ENCODE measurements at regions not wholly inside any gene's neighbourhood (a gene's known extent, or its start where the extent isn't known, plus 50 kb on each side); places are given as distances from the start of the nearest gene placed in this dataset.

DNA sequence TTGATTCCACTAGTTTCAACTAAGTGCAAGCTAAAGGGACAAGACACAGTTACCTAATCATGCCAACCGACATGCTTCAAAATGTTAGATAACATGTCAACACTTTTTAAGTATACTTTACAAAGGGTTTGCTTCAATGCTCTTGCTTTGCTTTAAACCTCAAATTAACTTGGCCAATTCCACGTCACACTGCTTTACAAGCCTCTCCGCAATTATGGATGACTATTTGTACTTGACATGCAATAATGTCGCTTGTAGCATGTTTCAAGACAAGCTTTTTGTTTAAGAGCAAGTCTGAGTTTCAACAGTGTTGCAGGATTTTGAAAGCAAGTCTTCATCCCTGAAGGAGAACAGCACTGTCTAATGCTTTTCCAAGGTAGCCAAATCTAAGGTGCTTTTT, 86.9 kb downstream of the CNTN3 start:
- CTCF ChIA-PET, result no interaction called here

DNA sequence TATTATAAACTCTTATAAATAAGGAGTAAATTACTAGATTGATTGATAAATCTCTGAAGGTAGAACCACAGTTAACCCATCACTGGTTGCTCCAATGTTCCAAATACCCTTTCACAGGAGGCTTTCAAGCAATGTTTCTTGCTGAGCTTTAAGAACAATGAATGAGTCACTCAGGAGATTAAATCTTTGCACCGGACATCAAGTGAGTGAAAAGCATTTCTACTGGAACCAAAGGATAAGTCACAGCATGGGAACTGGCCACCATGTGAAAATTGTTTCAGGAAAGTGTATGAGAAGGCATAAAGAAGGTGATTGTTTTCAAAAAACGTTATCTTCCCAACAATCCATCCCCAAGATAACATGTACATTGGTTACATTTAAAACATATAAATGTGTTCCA, 90.6 kb downstream of the CNTN3 start:
- ChIA-PET CTCF (no interaction called here), POLR2A (no interaction called here)
- Histone ChIP-seq H3K4me2 (0 out of 2 replicates have a peak overlapping the region, but pooled peaks have one; percentile 35), H4K20me1 (ENCODE audit: insufficient read depth) (no peaks in the 10 kb centered on the region), H2AFZ (ENCODE audit: low read depth) (no peak overlapping the region), H3K36me3 (replicated peaks in 1 of 2; ENCODE audit: control insufficient read depth in 1 of 2, insufficient read depth in 2 of 2, low read length in 1 of 2) (no peaks in the 10 kb centered on the region), H3K9ac (no peak overlapping the region), H3K4me3 (ENCODE audit: low read depth in 2 of 2, low read length in 1 of 2) (no peak overlapping the region), H3K27me3 (ENCODE audit: insufficient read depth) (no peaks in the 10 kb centered on the region), H3K9me2 (peaks cover 3% of the 10 kb centered on the region; the same call in 1 of the 2 replicates), H3K79me2 (ENCODE audit: insufficient read depth) (peaks cover 4% of the 10 kb centered on the region), H3K9me3 (no peaks in the 10 kb centered on the region), H3K4me1 (ENCODE audit: control insufficient read depth in 1 of 2, insufficient read depth in 2 of 2, low read depth in 1 of 2, low read length in 1 of 2) (no peaks in the 10 kb centered on the region), H3K27ac (ENCODE audit: low read depth in 2 of 2, low read length in 1 of 2) (peak overlapping the region in 1 of 2 experiments; percentile 84; a peak in 2 of 4 replicates), H3F3A (replicated peaks; ENCODE audit: insufficient read depth) (peaks cover 11% of the 10 kb centered on the region)
- no peak for DNase-seq
- TF ChIP-seq, protein P1, sequence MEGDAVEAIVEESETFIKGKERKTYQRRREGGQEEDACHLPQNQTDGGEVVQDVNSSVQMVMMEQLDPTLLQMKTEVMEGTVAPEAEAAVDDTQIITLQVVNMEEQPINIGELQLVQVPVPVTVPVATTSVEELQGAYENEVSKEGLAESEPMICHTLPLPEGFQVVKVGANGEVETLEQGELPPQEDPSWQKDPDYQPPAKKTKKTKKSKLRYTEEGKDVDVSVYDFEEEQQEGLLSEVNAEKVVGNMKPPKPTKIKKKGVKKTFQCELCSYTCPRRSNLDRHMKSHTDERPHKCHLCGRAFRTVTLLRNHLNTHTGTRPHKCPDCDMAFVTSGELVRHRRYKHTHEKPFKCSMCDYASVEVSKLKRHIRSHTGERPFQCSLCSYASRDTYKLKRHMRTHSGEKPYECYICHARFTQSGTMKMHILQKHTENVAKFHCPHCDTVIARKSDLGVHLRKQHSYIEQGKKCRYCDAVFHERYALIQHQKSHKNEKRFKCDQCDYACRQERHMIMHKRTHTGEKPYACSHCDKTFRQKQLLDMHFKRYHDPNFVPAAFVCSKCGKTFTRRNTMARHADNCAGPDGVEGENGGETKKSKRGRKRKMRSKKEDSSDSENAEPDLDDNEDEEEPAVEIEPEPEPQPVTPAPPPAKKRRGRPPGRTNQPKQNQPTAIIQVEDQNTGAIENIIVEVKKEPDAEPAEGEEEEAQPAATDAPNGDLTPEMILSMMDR (IDR thresholded peaks at IDR 0.05), result no peak
- TF ChIP-seq FOSL2 (IDR thresholded peaks at IDR 0.05; ENCODE audit: borderline replicate concordance, low read depth) (peak; percentile 50; the same call in 1 of the 2 replicates), SMC3 (IDR thresholded peaks at IDR 0.05; ENCODE audit: low read depth, low read length) (no peak), CHD2 (IDR thresholded peaks at IDR 0.05; ENCODE audit: low read length, partially characterized antibody) (no peak), EP300 (IDR thresholded peaks at IDR 0.05; ENCODE audit: borderline replicate concordance in 1 of 2, low read depth in 1 of 2, low read length in 1 of 2) (no peak), MEF2A (IDR thresholded peaks at IDR 0.05; ENCODE audit: borderline replicate concordance, low read depth) (no peak), RXRA (IDR thresholded peaks at IDR 0.05; ENCODE audit: borderline replicate concordance, low read depth) (0 out of 2 replicates have a peak, but pooled peaks have one; percentile 8), POLR2AphosphoS5 (IDR thresholded peaks at IDR 0.05; ENCODE audit: low read depth, low read length) (no peak), NFIC (IDR thresholded peaks at IDR 0.05; ENCODE audit: borderline replicate concordance) (no peak)
- TF ChIP-seq, protein P2, sequence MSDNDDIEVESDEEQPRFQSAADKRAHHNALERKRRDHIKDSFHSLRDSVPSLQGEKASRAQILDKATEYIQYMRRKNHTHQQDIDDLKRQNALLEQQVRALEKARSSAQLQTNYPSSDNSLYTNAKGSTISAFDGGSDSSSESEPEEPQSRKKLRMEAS (IDR thresholded peaks at IDR 0.05; ENCODE audit: low read depth), result no peak
- TF ChIP-seq, protein P3, sequence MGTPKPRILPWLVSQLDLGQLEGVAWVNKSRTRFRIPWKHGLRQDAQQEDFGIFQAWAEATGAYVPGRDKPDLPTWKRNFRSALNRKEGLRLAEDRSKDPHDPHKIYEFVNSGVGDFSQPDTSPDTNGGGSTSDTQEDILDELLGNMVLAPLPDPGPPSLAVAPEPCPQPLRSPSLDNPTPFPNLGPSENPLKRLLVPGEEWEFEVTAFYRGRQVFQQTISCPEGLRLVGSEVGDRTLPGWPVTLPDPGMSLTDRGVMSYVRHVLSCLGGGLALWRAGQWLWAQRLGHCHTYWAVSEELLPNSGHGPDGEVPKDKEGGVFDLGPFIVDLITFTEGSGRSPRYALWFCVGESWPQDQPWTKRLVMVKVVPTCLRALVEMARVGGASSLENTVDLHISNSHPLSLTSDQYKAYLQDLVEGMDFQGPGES (IDR thresholded peaks at IDR 0.05; ENCODE audit: low read depth, low read length), result no peak
- TF ChIP-seq, protein P4, sequence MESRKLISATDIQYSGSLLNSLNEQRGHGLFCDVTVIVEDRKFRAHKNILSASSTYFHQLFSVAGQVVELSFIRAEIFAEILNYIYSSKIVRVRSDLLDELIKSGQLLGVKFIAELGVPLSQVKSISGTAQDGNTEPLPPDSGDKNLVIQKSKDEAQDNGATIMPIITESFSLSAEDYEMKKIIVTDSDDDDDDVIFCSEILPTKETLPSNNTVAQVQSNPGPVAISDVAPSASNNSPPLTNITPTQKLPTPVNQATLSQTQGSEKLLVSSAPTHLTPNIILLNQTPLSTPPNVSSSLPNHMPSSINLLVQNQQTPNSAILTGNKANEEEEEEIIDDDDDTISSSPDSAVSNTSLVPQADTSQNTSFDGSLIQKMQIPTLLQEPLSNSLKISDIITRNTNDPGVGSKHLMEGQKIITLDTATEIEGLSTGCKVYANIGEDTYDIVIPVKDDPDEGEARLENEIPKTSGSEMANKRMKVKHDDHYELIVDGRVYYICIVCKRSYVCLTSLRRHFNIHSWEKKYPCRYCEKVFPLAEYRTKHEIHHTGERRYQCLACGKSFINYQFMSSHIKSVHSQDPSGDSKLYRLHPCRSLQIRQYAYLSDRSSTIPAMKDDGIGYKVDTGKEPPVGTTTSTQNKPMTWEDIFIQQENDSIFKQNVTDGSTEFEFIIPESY (IDR thresholded peaks at IDR 0.05; ENCODE audit: borderline replicate concordance, low read depth), result no peak
- WGBS (ENCODE audit: low lambda C conversion rate), result 20% methylated on average over 2 of the region's 2 CpGs

More for the DNA sequence above, 86.9 kb downstream of the CNTN3 start:
- Histone ChIP-seq H3K9ac (no peak overlapping the region), H3K9me2 (no peaks in the 10 kb centered on the region), H3K9me3 (no peaks in the 10 kb centered on the region), H2AFZ (ENCODE audit: low read depth) (no peak overlapping the region), H3K4me2 (no peak overlapping the region), H3K79me2 (ENCODE audit: insufficient read depth) (peaks cover 8% of the 10 kb centered on the region; the same call in 1 of the 2 replicates), H3K4me1 (ENCODE audit: control insufficient read depth in 1 of 2, insufficient read depth in 2 of 2, low read depth in 1 of 2, low read length in 1 of 2) (peaks cover 0 to 3% of the 10 kb centered on the region in 2 experiments; a peak in 1 of 4 replicates), H4K20me1 (ENCODE audit: insufficient read depth) (no peaks in the 10 kb centered on the region), H3K36me3 (replicated peaks in 1 of 2; ENCODE audit: control insufficient read depth in 1 of 2, insufficient read depth in 2 of 2, low read length in 1 of 2) (no peaks in the 10 kb centered on the region), H3F3A (replicated peaks; ENCODE audit: insufficient read depth) (peaks cover 20% of the 10 kb centered on the region), H3K27ac (ENCODE audit: low read depth in 2 of 2, low read length in 1 of 2) (no peak overlapping the region), H3K4me3 (ENCODE audit: low read depth in 2 of 2, low read length in 1 of 2) (no peak overlapping the region), H3K27me3 (ENCODE audit: insufficient read depth) (no peaks in the 10 kb centered on the region)
- 61% methylated on average over 4 of the region's 4 CpGs for WGBS (ENCODE audit: low lambda C conversion rate)
- POLR2A ChIA-PET, result no interaction called here
- DNase-seq, result no peak
- TF ChIP-seq, protein P2 (IDR thresholded peaks at IDR 0.05; ENCODE audit: low read depth), result no peak
- TF ChIP-seq FOSL2 (IDR thresholded peaks at IDR 0.05; ENCODE audit: borderline replicate concordance, low read depth) (no peak), MXI1 (IDR thresholded peaks at IDR 0.05; ENCODE audit: low read depth, low read length) (no peak), JUND (IDR thresholded peaks at IDR 0.05) (no peak)
